ENCODE measurements at regions not wholly inside any gene's neighbourhood (a gene's known extent, or its start where the extent isn't known, plus 50 kb on each side); places are given as distances from the start of the nearest gene placed in this dataset.

GRCh38 chr16:62967163-62967562, 930.9 kb upstream of the CDH8 start:
- no peaks in the 10 kb centered on the region for H3K36me3 Mint-ChIP-seq (ENCODE audit: low read depth)
- H3K9me3 Mint-ChIP-seq: peaks cover 13% of the 10 kb centered on the region
- no peak overlapping the region for H3K27ac Mint-ChIP-seq
- H3K4me3 Mint-ChIP-seq: no peak overlapping the region
- H3K4me1 Mint-ChIP-seq: no peaks in the 10 kb centered on the region
- POLR2A ChIA-PET: no interaction called here
- no peak for DNase-seq
- CTCF ChIA-PET: no interaction called here
- H3K27me3 Mint-ChIP-seq: no peaks in the 10 kb centered on the region

- no peak for DNase-seq
- no peak overlapping the region for H3K4me3 Mint-ChIP-seq
- H3K9me3 Mint-ChIP-seq: peaks cover 13% of the 10 kb centered on the region
- ChIA-PET POLR2A (no interaction called here), CTCF (no interaction called here)
- no peak overlapping the region for H3K27ac Mint-ChIP-seq
- no peaks in the 10 kb centered on the region for H3K36me3 Mint-ChIP-seq (ENCODE audit: low read depth)
- H3K27me3 Mint-ChIP-seq: no peaks in the 10 kb centered on the region
- no peaks in the 10 kb centered on the region for H3K4me1 Mint-ChIP-seq
These were observed 930.4 kb upstream of the CDH8 start for GRCh38 chr16:62966626-62967025.

GRCh38 chr16:62965831-62966230, 929.6 kb upstream of the CDH8 start:
- CTCF ChIA-PET: no interaction called here

GRCh38 chr16:62963846-62964245, 927.6 kb upstream of the CDH8 start:
- no peak overlapping the region for H3K4me3 Mint-ChIP-seq
- ChIA-PET CTCF (no interaction called here), POLR2A (no interaction called here)

More at GRCh38 chr16:62965831-62966230, 929.6 kb upstream of the CDH8 start:
- Mint-ChIP-seq H3K4me1 (no peaks in the 10 kb centered on the region), H3K36me3 (ENCODE audit: low read depth) (no peaks in the 10 kb centered on the region), H3K4me3 (no peak overlapping the region), H3K27me3 (no peaks in the 10 kb centered on the region), H3K27ac (no peak overlapping the region), H3K9me3 (peaks cover 13% of the 10 kb centered on the region)
- no peak for DNase-seq
- POLR2A ChIA-PET: no interaction called here

GRCh38 chr16:62955033-62955349, 918.8 kb upstream of the CDH8 start:
- ChIA-PET CTCF (no interaction called here), POLR2A (no interaction called here)
- H3K4me3 Mint-ChIP-seq: no peak overlapping the region
- peaks cover 15% of the 10 kb centered on the region for H3K9me3 Mint-ChIP-seq
- no peak overlapping the region for H3K27ac Mint-ChIP-seq
- H3K4me1 Mint-ChIP-seq: no peaks in the 10 kb centered on the region
- no peaks in the 10 kb centered on the region for H3K36me3 Mint-ChIP-seq (ENCODE audit: low read depth)
- H3K27me3 Mint-ChIP-seq: no peaks in the 10 kb centered on the region
- no peak for DNase-seq

More at GRCh38 chr16:62963846-62964245, 927.6 kb upstream of the CDH8 start:
- Mint-ChIP-seq H3K4me1 (no peaks in the 10 kb centered on the region), H3K27ac (no peak overlapping the region), H3K27me3 (no peaks in the 10 kb centered on the region), H3K36me3 (ENCODE audit: low read depth) (no peaks in the 10 kb centered on the region), H3K9me3 (peaks cover 20% of the 10 kb centered on the region)
- no peak for DNase-seq

GRCh38 chr16:62954144-62955032, 918.1 kb upstream of the CDH8 start:
- Mint-ChIP-seq H3K27me3 (no peaks in the 10 kb centered on the region), H3K9me3 (peaks cover 11% of the 10 kb centered on the region), H3K4me1 (no peaks in the 10 kb centered on the region), H3K4me3 (no peak overlapping the region), H3K27ac (no peak overlapping the region), H3K36me3 (ENCODE audit: low read depth) (no peaks in the 10 kb centered on the region)
- POLR2A ChIA-PET: no interaction called here
- CTCF ChIA-PET: no interaction called here
- no peak for DNase-seq

- DNase-seq: no peak
- no peak overlapping the region for H3K4me3 Mint-ChIP-seq
- H3K27ac Mint-ChIP-seq: no peak overlapping the region
- CTCF ChIA-PET: interaction anchor here (0.6 kb wide), 1 partner anchor 438 kb away, joined by 3 read pairs; no protein-coding TSS in a partner anchor
- no peaks in the 10 kb centered on the region for H3K27me3 Mint-ChIP-seq
- no peaks in the 10 kb centered on the region for H3K36me3 Mint-ChIP-seq (ENCODE audit: low read depth)
- H3K9me3 Mint-ChIP-seq: peaks cover 15% of the 10 kb centered on the region
- H3K4me1 Mint-ChIP-seq: no peaks in the 10 kb centered on the region
- POLR2A ChIA-PET: no interaction called here
These were observed 914.1 kb upstream of the CDH8 start for GRCh38 chr16:62950351-62950750.

GRCh38 chr16:62940569-62940968, 904.3 kb upstream of the CDH8 start:
- Mint-ChIP-seq H3K9me3 (no peaks in the 10 kb centered on the region), H3K4me1 (no peaks in the 10 kb centered on the region), H3K27me3 (no peaks in the 10 kb centered on the region), H3K36me3 (ENCODE audit: low read depth) (no peaks in the 10 kb centered on the region), H3K4me3 (no peak overlapping the region), H3K27ac (no peak overlapping the region)
- DNase-seq: no peak
- ChIA-PET CTCF (no interaction called here), POLR2A (no interaction called here)

- Mint-ChIP-seq H3K36me3 (ENCODE audit: low read depth) (no peaks in the 10 kb centered on the region), H3K9me3 (no peaks in the 10 kb centered on the region), H3K4me3 (no peak overlapping the region), H3K4me1 (no peaks in the 10 kb centered on the region), H3K27ac (no peak overlapping the region), H3K27me3 (no peaks in the 10 kb centered on the region)
- POLR2A ChIA-PET: no interaction called here
- no peak for DNase-seq
- CTCF ChIA-PET: no interaction called here
These were observed 903.4 kb upstream of the CDH8 start for GRCh38 chr16:62939687-62940086.

- H3K27ac Mint-ChIP-seq: no peak overlapping the region
- POLR2A ChIA-PET: no interaction called here
- H3K27me3 Mint-ChIP-seq: no peaks in the 10 kb centered on the region
- CTCF ChIA-PET: no interaction called here
- H3K4me3 Mint-ChIP-seq: no peak overlapping the region
- H3K36me3 Mint-ChIP-seq (ENCODE audit: low read depth): no peaks in the 10 kb centered on the region
- H3K9me3 Mint-ChIP-seq: no peaks in the 10 kb centered on the region
- no peaks in the 10 kb centered on the region for H3K4me1 Mint-ChIP-seq
- DNase-seq: no peak
These were observed 897.7 kb upstream of the CDH8 start for GRCh38 chr16:62933929-62934328.

- no peaks in the 10 kb centered on the region for H3K4me1 Mint-ChIP-seq
- no peak overlapping the region for H3K4me3 Mint-ChIP-seq
- H3K36me3 Mint-ChIP-seq (ENCODE audit: low read depth): no peaks in the 10 kb centered on the region
- CTCF ChIA-PET: no interaction called here
- peaks cover 3% of the 10 kb centered on the region for H3K9me3 Mint-ChIP-seq
- no peak overlapping the region for H3K27ac Mint-ChIP-seq
- POLR2A ChIA-PET: no interaction called here
- no peak for DNase-seq
- H3K27me3 Mint-ChIP-seq: no peaks in the 10 kb centered on the region
These were observed 893.4 kb upstream of the CDH8 start for GRCh38 chr16:62929593-62929992.

GRCh38 chr16:62927122-62927521, 890.9 kb upstream of the CDH8 start:
- H3K4me1 Mint-ChIP-seq: no peaks in the 10 kb centered on the region
- H3K27me3 Mint-ChIP-seq: no peaks in the 10 kb centered on the region
- ChIA-PET CTCF (no interaction called here), POLR2A (no interaction called here)
- H3K36me3 Mint-ChIP-seq (ENCODE audit: low read depth): no peaks in the 10 kb centered on the region
- no peak for DNase-seq
- no peak overlapping the region for H3K27ac Mint-ChIP-seq
- no peak overlapping the region for H3K4me3 Mint-ChIP-seq
- peaks cover 9% of the 10 kb centered on the region for H3K9me3 Mint-ChIP-seq

- Mint-ChIP-seq H3K9me3 (peaks cover 9% of the 10 kb centered on the region), H3K27me3 (no peaks in the 10 kb centered on the region), H3K27ac (no peak overlapping the region), H3K36me3 (ENCODE audit: low read depth) (no peaks in the 10 kb centered on the region), H3K4me1 (no peaks in the 10 kb centered on the region), H3K4me3 (no peak overlapping the region)
- ChIA-PET CTCF (no interaction called here), POLR2A (no interaction called here)
- no peak for DNase-seq
These were observed 890.0 kb upstream of the CDH8 start for GRCh38 chr16:62926121-62926801.

GRCh38 chr16:62921904-62922303, 885.7 kb upstream of the CDH8 start:
- H3K4me3 Mint-ChIP-seq: no peak overlapping the region
- H3K4me1 Mint-ChIP-seq: no peaks in the 10 kb centered on the region
- no peaks in the 10 kb centered on the region for H3K36me3 Mint-ChIP-seq (ENCODE audit: low read depth)
- H3K27me3 Mint-ChIP-seq: no peaks in the 10 kb centered on the region
- DNase-seq: no peak
- no peak overlapping the region for H3K27ac Mint-ChIP-seq
- ChIA-PET CTCF (no interaction called here), POLR2A (no interaction called here)
- peaks cover 13% of the 10 kb centered on the region for H3K9me3 Mint-ChIP-seq
